ENCODE measurements at regions not wholly inside any gene's neighbourhood (a gene's known extent, or its start where the extent isn't known, plus 50 kb on each side); places are given as distances from the start of the nearest gene placed in this dataset.
"Not testable (repeated sequence)": the region's sequence is repeated elsewhere in the genome, so short reads cannot be mapped to it uniquely, and the experiment has no call there.

DNA sequence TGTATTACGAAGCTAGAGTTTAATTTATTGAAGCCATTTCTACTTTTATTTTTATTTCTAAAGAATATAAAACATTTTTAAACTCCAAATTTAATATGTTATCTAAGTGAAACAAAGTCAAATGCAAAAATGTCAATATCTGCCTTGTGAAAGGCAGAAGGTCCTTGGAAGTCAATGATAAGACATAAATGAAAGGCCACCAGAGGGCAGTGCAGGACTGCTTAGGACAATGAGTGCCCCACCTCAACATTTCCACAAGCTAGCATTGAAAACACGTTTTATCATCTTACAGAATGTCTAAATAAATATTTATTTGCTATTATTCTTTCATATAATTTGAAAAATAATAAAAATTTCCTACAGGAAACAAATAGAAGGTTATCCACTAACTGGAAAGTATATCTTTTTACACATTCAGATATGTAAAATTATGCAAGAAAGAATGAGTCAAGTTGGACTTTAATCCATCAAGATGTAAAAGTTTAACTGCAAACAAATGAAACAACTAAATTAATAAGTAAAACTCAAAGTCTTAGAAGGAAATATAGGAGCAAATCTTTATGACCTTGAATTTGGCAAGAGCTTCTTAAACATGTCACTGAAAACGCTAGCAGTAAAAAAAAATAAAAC lies 140.1 kb upstream of the FMN2 start:
- peak in 5 of 6 experiments; percentile 1 to 31 (median 5) for DNase-seq

DNA sequence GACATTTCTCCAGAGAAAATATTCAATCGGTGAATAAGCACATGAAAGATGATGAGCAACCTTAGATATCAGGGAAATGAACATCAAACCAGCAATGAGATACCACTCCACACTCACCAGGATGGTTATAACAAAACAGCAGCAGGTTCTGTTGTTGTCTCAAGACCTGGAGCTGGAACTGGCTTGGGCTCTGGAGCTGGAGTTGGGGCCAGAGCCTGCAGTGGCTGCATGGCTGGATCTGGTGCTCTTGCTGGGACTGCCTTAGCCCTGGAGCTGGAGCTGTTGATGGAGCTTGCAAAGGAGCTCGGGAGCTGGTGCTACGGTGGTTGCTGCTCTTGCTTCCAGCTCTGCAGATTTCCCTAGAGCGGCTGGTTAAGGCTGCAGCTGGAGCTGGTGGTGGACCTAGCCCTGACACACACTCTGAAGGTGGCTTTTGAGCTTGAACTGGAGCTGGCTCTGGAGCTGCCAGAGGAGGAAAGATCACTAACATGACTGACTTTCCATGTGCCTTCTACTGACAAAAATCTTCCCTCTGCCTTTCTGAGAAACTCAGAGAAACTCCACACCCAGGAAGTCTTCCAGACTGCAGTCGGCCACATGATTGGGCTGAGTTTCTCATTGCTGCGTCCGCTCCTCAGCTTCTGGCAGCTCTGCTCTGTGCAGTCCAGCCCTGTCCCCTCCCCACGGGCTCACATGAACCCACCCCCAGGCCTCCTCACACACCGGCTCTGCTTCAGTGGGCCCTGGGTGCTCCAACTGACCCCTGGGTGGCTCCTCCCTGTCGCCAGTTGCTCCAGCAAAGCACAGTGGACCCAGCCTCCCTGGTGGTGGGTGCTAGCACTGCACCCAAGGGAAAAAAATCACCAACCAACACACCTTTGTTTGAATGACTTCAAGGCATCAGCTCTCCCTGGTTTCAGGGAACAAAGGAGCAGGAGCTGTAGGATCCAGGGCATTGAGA lies 139.1 kb upstream of the FMN2 start:
- DNase-seq, result no peak

DNA sequence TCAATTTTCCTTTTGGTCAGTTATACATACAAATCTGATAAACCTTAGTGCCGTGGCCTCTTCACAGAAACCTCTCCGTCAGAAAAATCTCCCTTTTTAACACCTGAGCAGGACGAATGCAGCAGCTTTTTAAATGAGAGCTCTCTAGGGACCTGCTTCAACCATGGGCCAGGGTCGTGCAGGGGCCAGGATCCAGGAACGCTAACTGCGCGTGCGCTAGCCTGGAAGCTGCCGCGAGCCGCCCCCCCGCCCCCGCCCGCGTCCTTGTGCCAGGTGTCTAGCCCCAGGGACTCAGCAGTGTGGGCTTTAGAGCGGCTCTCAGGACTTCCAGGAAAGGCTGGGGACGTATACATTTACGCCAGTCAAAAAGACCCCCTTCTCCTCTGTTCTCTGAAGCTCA lies 136.8 kb upstream of the FMN2 start:
- no peak for DNase-seq

DNA sequence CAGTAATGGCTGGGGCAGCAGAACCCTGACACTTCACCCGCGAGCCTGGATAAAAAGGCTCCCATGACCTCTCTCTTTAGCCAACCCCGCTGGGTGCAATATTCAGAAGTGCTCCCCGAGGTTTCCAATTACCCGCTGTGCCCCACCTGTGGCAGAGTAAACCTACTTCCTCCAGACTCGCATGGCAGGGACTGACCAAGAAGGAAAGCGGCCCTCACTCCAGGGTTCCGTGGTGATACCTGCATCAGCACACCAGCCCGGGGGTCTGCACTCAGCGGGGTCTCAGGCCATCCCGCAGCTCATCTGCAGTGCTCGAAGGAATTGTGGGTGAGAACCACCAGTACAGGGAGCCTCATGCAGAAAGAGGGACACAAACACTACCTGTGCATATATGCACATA lies 136.3 kb upstream of the FMN2 start:
- DNase-seq, result no peak

DNA sequence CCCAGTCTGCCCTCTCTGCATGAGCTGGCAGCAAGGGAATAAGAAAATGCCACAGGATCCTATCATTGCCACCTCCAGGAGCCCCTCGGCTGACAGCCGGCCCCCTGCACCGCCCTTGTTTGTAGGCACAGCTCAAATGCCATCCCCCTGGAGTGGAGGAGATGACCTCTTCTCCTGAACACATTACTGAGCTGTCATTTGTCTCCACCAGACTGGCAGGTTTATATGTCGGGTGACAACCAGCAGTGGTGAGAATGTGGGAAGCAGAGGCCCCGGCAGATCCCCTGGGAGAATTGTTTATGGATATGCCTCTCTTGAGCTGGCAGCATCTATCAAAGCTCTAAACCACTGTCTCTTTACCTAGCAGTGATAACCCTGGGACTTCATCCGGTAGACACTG lies 135.4 kb upstream of the FMN2 start:
- no peak for DNase-seq

DNA sequence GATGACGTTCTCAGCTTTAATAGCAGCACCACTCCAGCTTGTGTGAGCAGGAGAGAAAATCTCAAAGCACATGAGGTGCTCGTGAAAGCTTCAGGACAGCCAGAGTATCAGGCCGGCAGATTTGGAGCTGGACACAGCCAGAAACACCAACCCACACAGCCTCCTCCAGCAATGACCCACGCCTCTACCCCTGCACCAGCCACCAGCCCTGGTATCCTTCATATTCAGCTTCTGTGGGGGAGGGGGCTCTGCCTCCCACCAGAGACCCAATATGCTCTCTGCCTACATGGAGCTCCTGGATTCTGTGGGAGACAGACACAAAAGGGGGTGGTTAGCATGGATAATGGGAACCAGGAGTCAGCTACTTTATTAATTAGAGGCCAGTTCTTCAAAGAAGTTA lies 133.6 kb upstream of the FMN2 start:
- DNase-seq, result no peak

DNA sequence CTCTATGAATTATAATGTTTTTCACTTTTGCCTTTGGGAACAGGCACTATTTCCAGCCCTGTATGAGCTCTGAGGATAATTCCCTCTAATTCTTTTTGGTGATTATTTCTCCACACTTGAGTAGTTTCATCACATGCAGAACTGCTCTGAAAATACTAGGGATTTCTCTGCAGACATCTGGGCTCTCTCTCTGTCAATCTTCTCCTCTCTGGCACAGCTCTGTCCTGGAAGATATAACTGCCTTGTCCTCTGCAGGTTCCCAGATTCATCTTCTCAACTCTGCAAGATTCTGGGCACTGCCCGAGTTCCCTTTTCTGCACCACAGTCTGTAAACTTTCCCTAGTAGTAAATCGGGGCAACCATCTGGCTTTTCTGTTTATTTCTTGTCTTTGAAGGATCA lies 131.3 kb upstream of the FMN2 start:
- DNase-seq, result no peak

DNA sequence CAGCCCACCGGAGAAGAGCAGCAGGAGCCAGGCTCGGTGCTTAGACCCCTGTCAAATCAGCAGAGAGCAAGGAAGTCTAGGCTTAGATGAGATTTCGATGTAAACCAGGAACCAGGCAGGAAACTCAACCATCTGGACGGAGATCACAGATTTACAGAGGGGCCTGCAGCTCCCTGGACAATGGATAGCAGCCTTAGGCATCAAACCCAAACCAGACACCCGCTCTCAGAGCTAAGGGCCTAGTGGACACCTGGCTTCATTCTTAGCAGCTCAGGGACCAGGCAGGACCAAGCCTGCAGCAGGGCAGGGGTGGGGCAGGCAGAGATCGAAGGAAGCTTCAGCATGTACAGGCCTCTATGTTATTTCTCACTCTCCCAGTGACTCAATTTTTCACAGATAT lies 127.8 kb upstream of the FMN2 start:
- no peak for DNase-seq

DNA sequence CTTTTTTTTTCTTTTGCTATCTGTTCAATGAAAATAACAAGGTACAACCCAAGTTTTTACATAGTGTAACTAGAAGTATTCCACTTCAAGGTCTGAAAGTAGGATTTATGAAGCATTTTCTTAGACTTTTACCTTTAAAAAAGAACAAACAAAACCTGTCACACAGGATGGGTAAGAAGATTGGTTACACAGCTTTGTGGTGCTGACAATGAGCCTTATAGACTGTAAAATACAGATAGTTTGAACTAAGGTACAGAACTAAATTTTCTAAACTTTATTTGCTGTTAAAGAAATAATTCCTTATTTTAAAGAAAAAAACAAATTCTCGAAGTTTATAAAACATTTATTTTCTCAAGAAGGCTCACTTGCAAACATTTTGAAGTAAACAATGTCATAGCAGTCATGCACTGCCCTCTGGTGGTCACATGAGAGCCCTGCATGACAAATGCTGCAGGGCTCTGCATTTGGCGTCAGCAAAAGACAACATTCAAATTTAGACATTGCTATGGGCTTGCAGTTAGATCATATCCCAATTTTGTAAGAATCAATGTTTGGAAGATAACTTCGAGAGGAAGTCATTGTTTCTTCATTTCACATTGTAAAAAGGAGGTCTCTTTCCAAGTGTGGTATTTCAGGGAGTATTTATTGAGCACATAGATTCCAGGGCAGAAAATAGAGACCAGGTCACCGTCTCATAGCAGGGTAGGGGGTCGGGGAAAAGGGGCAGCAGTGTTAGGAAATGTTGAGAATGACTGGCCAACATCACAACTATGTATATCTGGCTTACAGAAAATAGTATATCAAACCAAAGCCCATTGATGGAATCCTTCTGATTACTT lies 115.3 kb upstream of the FMN2 start:
- peak in 5 of 6 experiments; percentile 5 to 26 (median 12) for DNase-seq

DNA sequence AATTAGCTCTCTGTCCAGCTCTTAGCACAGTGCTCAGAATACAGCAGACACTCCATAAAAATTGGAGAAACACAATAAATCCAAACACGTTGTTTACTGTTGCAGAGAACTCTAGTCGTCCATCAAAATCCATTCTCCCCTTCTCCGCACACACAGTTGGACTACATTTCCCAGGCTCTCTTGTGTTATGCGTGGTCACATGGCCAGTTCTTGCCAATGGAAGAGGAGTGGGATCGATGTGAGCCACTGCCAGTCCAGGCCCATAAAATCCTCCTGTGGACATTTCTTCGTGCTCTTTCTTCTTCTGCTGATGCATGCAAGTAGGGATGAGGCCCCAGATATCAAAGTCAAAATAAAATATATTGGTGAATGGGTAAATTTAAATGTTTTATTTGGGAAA lies 114.3 kb upstream of the FMN2 start:
- no peak for DNase-seq

DNA sequence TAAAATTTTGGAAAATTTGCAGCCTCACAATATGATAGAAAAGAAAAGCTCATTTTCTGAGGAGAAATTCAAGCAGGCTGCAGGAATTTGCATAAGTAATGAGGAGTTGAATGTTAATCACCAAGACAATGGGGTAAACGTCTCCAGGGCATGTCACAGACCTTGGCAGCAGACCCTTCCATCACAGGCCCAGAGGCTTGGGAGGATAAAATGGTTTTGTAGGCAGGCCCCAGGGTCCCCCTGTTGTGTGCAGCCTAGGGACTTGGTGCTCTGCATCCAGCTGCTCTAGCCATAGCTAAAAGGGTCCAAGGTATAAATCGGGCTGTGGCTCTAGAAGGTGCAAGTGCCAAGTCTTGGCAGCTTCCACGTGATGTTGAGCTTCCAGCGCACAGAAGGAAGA lies 112.2 kb upstream of the FMN2 start:
- no peak for DNase-seq

DNA sequence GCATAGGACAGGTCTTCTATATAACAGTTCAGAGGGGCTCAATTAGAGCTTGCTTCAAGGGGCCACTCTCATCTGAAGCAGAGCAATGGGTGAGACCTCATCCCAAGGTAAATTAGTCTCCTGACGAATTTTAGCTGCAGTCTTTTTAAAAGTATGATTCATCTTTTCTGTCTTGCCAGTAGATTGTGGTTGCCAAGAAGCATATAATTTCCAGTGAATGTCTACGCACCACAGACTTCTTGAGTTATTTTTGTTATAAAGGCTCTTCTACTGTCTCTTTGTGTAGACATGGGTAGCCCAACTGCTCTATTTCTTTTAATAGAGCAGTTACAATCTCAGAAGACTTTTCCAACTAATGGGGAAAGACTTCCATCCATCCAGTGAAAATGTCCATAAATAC lies 108.9 kb upstream of the FMN2 start:
- no peak for DNase-seq

DNA sequence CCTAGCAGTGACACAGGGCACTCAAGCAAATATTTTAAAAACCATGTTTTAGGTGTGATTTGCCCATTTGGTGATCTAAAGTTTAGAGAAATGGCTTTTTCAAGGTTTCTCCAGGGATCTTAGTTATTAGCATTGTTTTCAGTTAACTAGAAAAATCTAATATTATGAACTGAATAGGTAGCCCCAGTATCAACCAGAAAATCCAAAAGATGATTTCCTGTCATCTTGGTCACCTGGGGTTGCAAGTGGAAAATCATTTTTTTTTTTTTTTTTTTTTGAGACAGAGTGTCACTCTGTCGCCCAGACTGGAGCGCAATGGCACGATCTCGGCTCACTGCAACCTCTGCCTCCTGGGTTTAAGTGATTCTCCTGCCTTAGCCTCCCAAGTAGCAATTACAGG lies 106.6 kb upstream of the FMN2 start:
- DNase-seq, result no peak

DNA sequence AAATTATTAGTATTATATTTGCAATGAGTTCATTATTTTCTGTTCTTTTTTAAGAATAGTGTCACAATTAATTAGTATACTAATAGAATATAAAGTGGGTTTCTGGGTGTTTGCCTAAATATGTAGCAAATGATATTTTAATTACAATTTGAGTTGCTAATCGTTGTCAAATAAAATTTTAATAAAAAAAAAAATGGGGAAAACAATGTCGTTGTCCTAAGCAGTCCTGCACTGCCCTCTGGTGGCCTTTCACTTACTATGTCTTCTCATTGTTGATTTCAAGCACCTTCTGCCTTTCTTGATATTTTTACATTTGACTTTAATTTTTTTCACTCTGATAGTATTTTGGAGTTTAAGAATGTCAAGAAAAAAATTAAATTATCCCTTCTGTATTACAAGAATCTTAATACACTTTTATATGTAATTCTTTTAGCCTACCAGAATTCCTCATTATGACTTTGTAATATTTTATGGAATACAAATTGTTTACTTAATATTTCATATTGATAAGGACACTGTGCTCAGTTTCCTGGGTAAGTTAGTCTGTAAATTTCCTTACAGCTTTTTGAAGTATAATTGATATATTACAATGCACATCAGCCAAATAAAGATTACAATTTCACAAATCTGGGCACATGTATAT lies 104.5 kb upstream of the FMN2 start:
- no peak for DNase-seq

DNA sequence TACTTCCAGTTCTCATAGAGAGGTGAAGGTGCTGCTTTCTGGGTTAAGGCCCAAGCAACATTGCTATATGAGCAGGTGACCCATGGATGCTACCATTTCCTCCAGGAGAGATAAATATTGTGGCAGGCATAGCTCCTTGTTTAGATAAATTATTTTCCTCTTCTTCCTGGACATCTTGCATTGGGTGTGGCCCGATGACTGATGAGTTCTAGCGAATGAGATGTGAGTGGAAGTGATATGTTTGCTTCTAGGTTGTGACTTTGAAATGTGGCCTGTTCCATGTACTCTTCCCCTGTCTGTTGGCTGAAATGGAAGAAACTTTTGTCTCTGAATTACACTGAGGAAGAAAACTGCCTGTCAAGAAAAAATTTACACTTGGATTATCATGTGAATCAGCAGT lies 101.7 kb upstream of the FMN2 start:
- DNase-seq, result no peak

DNA sequence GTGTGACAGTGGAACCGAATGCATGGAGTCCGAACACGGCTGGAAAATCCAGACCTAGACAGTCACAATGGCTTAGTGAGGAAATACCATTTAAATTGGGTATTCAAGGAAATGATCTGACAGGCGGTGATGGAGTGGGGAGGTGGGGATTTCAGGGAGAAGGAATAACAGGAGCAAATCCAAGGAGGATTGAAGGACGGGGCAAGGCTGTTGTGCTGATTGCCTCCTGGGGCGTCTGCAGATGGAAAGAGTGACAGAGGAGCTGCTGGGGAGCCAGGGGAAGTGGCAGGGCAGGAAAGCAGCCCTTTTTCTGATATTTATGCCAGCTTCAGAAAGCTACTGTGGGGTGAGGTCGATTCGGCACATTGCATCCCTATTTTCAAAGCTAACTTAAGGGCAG lies 99.1 kb upstream of the FMN2 start:
- DNase-seq, result not testable (repeated sequence)

DNA sequence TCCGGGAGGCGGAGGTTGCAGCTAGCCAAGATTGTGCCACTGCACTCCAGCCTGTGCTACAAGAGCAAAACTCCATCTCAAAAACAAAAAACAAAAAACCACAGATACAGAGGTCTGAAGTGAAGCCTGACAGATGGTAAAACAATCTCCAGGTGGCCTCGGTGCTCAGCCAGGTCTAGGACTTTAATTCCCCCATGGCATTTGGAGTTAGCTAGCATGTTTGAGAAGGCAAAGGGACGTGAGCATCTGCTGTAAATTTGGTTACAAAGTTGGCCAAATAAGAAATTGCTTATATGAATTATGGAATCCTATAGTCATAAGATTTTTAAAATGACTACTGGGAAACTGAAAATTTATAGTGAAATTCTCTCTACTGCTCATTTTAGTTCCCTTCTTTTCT lies 98.3 kb upstream of the FMN2 start:
- no peak for DNase-seq

DNA sequence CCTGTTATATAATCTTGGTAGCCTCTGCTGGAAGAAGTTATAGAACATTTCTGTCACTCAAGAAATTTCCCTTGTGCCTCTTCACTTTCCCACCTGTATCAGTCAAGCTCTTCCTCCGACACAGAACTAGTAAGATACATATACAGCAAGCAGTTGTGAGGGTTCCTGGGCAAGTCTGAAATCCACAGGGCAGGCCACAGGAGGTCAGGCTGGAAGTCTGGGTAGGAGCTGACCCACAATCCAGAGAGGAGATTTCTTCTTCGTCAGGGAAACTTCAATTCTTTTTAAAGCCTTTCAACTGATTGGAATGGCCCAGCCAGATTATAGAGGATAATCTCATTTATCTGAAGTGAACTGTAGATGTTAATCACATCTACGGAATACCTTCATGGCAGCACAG lies 96.4 kb upstream of the FMN2 start:
- no peak for DNase-seq

DNA sequence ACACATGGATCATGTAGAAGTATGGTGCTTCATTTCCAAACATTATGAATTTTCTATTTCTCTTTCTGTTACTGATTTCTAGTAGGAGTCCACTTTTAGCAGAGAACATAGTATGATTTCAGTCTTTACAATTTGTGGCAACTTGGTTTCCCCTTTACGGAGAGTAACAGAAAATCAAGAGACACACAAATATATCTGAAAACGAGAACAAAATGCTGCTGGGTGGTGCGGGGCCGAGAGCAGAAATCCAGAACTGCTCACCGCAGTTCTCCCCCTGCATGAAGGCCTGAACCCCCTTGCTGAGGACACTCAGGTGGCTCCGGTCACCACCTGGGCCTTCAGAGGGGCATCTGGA lies 94.5 kb upstream of the FMN2 start:
- DNase-seq, result no peak

DNA sequence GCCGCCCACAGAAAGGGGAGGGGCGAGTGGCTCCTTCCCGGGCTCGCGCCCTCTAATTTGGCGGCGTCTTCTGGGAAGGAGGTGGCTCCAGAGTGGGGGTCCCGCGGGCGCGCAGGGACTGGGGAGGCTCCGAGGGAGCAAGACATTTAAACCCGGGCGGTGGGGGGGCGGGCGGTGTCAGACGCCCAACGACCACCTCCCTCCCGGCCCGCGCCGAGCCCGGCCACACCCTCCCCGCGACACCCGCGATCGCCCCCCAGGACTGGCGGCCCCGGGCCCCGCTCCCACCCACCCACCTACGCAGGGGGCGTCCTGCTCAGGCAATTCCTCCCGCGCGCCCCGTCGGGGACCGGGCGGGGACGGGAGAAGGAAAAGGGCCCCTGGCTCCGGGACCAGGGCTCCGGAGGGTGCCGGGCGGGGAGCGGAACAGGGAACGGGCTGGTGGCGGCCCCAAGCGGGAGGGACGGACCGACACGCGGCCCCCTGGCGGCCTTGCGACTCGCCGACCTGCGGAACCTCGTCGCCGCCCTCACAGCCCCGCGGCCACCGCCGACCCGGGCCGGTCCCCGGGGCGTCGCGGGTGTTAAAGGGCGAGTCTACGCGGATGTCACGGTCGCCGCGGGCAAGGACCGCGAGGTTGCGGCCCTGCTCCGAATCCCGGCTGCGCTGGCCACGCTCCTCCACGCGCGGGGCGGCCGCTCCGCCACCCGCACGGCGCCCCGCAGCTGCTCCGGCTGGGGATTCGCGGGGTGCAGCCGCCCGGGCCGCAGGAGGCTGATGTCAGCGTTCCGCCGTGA lies 94.0 kb upstream of the FMN2 start:
- DNase-seq, result no peak

DNA sequence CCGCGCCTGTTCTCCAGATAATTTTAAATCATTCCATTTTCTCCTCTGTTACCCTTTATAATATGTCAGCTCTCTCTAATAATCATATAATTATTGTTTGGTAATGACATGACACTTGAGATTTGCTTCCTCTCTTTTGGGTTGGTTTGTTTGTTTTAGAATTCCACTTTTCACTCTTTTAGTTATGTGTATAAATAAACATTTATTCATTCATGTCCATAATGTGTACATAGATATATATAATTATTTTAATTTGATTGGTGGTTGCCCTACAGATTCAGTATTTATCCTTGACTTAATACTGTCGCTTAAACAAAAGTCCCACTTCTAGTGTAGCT lies 93.4 kb upstream of the FMN2 start:
- no peak for DNase-seq

DNA sequence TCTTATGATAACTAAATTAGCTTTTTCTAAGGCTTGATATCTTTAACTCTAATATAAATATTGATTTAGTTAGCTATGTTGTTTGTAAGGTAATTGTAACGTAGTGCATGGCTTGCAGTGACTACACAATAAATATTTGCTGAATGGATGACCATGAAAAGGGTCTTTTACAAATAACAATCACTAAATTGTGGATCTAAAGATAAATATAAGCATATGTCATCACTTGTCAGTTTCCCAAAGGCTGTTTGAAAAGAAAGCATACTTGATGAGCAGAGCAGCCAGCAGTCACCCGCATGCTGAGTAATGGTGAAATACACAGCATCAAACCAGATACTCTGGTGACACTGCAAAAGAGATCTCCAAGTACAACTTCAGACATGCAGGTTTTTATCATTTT lies 92.5 kb upstream of the FMN2 start:
- DNase-seq, result no peak

DNA sequence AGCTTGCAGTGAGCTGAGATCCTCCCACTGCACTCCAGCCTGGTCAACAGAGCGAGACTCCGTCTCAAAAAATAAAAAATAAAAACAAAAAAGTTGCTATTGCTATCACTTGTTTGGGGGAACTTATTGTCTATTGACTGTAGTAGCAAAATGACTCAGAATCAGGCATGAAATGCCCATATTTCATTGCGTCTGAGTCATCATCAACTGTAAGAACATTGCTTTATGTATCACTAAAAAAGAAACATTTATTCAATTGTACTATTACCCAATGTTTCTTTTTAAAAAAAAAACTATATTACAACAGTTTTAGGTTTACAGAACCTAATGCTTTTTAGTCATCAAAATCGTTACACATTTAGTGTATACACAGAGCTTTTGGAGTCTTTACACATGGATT lies 91.0 kb upstream of the FMN2 start:
- DNase-seq, result no peak
